IMR-90 (cell line): ENCODE measurements at regions not wholly inside any gene's neighbourhood (a gene's known extent, or its start where the extent isn't known, plus 50 kb on each side); places are given as distances from the start of the nearest gene placed in this dataset.

Source experiments
- BHLHE40 ChIP-seq: fragments of 150-350 bp; IDR thresholded peaks from 2 replicates; pipeline ENCODE4 v1.6.1; 2016; ENCODE audit warnings: mild to moderate bottlenecking, low read depth, low read length
- MAFK ChIP-seq: IDR thresholded peaks from 2 replicates; pipeline ENCODE4 v1.6.1; 2012; ENCODE audit warnings: low read depth, low read length, improper control_type of control experiment
- POLR2A ChIP-seq: IDR thresholded peaks from 2 replicates; pipeline ENCODE4 v1.6.1; 2012; ENCODE audit warnings: mild to moderate bottlenecking, low read depth, low read length
- SMC3 ChIP-seq: fragments of 150-350 bp; IDR thresholded peaks from 2 replicates; pipeline ENCODE4 v1.6.1; 2016; ENCODE audit warnings: low read depth, mild to moderate bottlenecking, antibody characterized with exemption, low read length, moderate library complexity
- TF ChIP-seq, protein P1 (sequence below): conservative IDR thresholded peaks from 2 replicates; pipeline ENCODE4 v1.5.1; 2012; ENCODE audit warnings: mild to moderate bottlenecking, low read depth, low read length, improper control_type of control experiment
- TF ChIP-seq, protein P2 (sequence below): fragments of 150-350 bp; IDR thresholded peaks from 2 replicates; pipeline ENCODE4 v1.6.1; 2016; ENCODE audit warnings: low read depth, mild to moderate bottlenecking, low read length, moderate library complexity, borderline replicate concordance

DNA sequence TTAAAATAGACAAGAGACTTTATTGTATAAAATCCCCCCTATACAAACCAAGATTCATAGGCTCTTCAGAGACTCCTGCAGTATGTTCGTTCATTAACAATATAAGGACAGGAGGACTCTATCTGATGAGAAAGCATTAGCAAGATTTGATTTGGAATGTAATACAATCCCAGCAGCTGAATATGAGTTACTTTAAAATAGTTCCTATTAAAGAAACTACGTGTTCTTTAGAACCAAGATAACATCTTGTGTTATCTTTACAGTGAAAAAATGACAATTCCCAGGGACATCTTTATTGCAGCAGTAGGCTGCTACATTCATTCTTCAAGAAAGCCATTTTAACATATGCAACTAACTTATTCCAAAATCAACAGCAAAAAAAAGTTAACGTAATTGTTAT is 1360.1 kb upstream of the GJE1 start:
- TF ChIP-seq, protein P1, sequence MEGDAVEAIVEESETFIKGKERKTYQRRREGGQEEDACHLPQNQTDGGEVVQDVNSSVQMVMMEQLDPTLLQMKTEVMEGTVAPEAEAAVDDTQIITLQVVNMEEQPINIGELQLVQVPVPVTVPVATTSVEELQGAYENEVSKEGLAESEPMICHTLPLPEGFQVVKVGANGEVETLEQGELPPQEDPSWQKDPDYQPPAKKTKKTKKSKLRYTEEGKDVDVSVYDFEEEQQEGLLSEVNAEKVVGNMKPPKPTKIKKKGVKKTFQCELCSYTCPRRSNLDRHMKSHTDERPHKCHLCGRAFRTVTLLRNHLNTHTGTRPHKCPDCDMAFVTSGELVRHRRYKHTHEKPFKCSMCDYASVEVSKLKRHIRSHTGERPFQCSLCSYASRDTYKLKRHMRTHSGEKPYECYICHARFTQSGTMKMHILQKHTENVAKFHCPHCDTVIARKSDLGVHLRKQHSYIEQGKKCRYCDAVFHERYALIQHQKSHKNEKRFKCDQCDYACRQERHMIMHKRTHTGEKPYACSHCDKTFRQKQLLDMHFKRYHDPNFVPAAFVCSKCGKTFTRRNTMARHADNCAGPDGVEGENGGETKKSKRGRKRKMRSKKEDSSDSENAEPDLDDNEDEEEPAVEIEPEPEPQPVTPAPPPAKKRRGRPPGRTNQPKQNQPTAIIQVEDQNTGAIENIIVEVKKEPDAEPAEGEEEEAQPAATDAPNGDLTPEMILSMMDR, result no peak
- no peak for TF ChIP-seq MAFK
- no peak for TF ChIP-seq POLR2A
- TF ChIP-seq, protein P2, sequence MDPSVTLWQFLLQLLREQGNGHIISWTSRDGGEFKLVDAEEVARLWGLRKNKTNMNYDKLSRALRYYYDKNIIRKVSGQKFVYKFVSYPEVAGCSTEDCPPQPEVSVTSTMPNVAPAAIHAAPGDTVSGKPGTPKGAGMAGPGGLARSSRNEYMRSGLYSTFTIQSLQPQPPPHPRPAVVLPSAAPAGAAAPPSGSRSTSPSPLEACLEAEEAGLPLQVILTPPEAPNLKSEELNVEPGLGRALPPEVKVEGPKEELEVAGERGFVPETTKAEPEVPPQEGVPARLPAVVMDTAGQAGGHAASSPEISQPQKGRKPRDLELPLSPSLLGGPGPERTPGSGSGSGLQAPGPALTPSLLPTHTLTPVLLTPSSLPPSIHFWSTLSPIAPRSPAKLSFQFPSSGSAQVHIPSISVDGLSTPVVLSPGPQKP, result no peak
- no peak for TF ChIP-seq BHLHE40
- TF ChIP-seq SMC3, result no peak
